ENCODE measurements at regions not wholly inside any gene's neighbourhood (a gene's known extent, or its start where the extent isn't known, plus 50 kb on each side); places are given as distances from the start of the nearest gene placed in this dataset.

GRCh38 chrX:10929747-10930146 is 181.4 kb upstream of the HCCS start:
- TF ChIP-seq EZH2 (IDR thresholded peaks at IDR 0.05; ENCODE audit: borderline replicate concordance, low read depth, low read length, severe bottlenecking) (no peak), MAX (IDR thresholded peaks at IDR 0.05; ENCODE audit: insufficient read depth, insufficient read length) (no peak), CTCF (IDR thresholded peaks at IDR 0.05; ENCODE audit: extremely low read depth in 1 of 2, insufficient read depth in 1 of 2, low read depth in 1 of 2, low read length in 2 of 2) (no peak), POLR2AphosphoS5 (IDR thresholded peaks at IDR 0.05; ENCODE audit: insufficient read depth, low read depth, low read length) (no peak), POLR2A (IDR thresholded peaks at IDR 0.05; ENCODE audit: low read depth, low read length) (no peak), JUN (IDR thresholded peaks at IDR 0.05; ENCODE audit: borderline replicate concordance, insufficient read depth, insufficient read length, low read depth) (no peak)

Data from endothelial cell of umbilical vein (primary cell).